B cell (primary cell): ENCODE measurements at regions not wholly inside any gene's neighbourhood (a gene's known extent, or its start where the extent isn't known, plus 50 kb on each side); places are given as distances from the start of the nearest gene placed in this dataset.

ENCODE experiments used
- EZH2 ChIP-seq: IDR thresholded peaks from 2 replicates; pipeline ENCODE4 v1.6.1; 2012; ENCODE audit warnings: borderline replicate concordance, low read depth, mild to moderate bottlenecking, moderate library complexity, low read length; ENCODE audit not compliant: insufficient read depth, poor library complexity, severe bottlenecking
- TF ChIP-seq, protein P1 (sequence below): fragments of 200-600 bp; IDR thresholded peaks from one replicate; pipeline ENCODE4 v1.8.0; 2022; ENCODE audit warnings: antibody characterized with exemption, mild to moderate bottlenecking

DNA sequence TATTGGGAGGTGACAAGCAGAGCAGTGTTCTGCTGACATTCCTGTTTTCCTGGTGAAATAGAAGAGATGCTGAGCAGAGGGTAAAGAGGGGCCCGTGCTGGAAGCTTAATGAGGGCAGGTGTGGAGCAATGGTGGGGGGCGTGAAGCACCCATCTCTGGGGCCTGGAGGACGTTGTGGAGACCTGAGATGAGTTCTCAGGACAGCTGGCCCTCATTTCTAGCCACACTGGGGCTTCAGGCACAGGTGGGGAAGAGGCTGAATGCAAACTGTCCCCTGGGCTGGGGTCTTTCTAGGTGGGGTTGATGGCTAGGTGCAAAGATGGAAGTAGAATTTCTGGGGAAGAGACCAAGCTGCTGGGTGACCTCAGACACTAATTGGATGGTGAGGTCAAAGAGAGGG lies 274.2 kb upstream of the TCERG1L start:
- TF ChIP-seq, protein P1, sequence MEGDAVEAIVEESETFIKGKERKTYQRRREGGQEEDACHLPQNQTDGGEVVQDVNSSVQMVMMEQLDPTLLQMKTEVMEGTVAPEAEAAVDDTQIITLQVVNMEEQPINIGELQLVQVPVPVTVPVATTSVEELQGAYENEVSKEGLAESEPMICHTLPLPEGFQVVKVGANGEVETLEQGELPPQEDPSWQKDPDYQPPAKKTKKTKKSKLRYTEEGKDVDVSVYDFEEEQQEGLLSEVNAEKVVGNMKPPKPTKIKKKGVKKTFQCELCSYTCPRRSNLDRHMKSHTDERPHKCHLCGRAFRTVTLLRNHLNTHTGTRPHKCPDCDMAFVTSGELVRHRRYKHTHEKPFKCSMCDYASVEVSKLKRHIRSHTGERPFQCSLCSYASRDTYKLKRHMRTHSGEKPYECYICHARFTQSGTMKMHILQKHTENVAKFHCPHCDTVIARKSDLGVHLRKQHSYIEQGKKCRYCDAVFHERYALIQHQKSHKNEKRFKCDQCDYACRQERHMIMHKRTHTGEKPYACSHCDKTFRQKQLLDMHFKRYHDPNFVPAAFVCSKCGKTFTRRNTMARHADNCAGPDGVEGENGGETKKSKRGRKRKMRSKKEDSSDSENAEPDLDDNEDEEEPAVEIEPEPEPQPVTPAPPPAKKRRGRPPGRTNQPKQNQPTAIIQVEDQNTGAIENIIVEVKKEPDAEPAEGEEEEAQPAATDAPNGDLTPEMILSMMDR, result no peak
- TF ChIP-seq EZH2, result no peak
